Left cardiac atrium (tissue), 4 donors: ENCODE measurements at regions not wholly inside any gene's neighbourhood (a gene's known extent, or its start where the extent isn't known, plus 50 kb on each side); places are given as distances from the start of the nearest gene placed in this dataset.
A peak's percentile ranks its signal among the peaks of the same experiment; 100 is the strongest.
"Not testable (repeated sequence)": the region's sequence is repeated elsewhere in the genome, so short reads cannot be mapped to it uniquely, and the experiment has no call there.

ENCODE experiments used
- ATAC-seq, 2 donors: fragments of 200-7000 bp; cut with Tn5 transposase; one replicate each; pipeline ENCODE4 v1.9.1; 2020; ENCODE audit warnings: mild to moderate bottlenecking in 2 of 2, moderate library complexity in 2 of 2
- DNase-seq: peaks from one replicate; pipeline ENCODE4 v3.0.0-alpha.2; 2020
- intact Hi-C, 2 donors: fragments of 100-400 bp; cut with DNase I; formaldehyde crosslinking; loops; one replicate each; pipeline versions ENCODE4 v1.14.1 to v1.15.1; 2022 to 2023
- donor health status: DM: no; HTN: yes; CAD: no.
- donor health status: DM: no; HTN: yes; CAD: no; lungs with severe emphysema.
- donor health status: DM: yes; HTN: yes; CAD: no.
- donor health status: Dilated cardiomyopathy.

DNA sequence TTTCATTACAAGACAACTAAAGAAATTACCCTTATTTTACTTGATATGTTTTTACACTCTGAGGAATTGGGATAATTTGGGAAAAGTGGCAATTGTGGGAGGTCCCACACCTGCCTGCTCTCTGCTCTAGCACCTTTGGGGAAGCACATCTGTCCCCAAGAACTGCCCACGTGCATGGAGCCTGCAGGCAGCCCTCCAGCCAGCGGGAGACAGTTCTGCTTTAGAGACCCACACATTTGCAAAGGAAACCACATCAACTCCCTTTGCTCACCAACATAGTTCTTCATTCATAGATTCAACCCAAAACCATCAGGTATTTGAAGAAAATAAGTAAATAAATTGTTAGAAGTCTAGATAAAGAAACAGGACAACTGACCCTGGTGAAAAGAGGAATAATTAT, 239.9 kb upstream of the ID2 start:
- ATAC-seq (no peak), DNase-seq (no peak)
- intact Hi-C loops, result no loop called here

- no peak for ATAC-seq
- DNase-seq, result no peak
- intact Hi-C loops, result no loop called here
Measured at GRCh38 chr2:8442833-8443486, 238.9 kb upstream of the ID2 start.

GRCh38 chr2:8445580-8445979, 236.3 kb upstream of the ID2 start:
- ATAC-seq (no peak), DNase-seq (no peak)
- intact Hi-C loops, result no loop called here

DNA sequence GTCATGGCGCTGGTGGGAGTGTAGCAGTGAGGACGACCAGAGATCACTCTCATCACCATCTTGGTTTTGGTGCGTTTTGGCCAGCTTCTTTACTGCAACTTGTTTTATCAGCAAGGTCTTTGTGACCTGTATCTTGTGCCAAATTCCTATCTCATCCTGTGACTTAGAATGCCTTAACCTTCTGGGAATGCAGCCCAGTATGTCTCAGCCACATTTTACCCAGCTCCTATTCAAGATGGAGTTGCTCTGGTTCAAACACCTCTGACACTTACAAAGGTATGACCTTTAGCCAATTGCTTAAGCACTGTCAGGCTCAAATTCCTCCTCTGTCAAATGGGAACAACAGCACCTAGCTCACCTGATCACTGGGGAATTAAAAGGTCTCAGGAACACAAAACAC, 235.1 kb upstream of the ID2 start:
- ATAC-seq, DNase-seq, intact Hi-C loops: not testable (repeated sequence)

DNA sequence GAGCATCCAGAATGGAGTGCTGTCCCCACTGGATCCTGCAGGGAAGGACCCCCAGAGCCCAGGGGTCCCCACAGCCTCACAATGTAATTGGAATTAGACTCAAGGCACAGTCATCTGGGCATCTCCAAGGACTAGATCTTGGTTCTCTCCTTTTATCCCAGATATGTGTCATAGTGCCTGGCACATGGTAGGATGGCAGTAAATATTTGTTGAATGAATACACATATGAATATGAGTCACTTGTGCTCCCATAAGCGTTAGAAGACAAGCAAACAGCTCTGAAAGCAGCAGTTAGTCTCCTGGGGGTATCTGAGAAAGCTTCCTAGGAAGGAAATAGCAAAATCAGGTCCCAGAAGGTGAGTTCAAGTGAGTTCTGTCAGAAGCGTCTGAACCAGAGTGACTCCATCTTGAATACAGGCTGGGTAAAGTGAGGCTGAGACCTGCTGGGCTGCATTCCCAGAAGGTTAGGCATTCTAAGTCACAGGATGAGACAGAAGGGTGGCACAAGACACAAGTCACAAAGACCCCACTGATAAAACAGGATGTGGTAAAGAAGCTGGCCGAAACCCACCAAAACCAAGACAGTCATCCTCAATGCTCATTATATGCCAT, 234.1 kb upstream of the ID2 start:
- ATAC-seq (peak in 1 of 2 donors; percentile 53), DNase-seq (no peak)
- intact Hi-C loops, result no loop called here

DNA sequence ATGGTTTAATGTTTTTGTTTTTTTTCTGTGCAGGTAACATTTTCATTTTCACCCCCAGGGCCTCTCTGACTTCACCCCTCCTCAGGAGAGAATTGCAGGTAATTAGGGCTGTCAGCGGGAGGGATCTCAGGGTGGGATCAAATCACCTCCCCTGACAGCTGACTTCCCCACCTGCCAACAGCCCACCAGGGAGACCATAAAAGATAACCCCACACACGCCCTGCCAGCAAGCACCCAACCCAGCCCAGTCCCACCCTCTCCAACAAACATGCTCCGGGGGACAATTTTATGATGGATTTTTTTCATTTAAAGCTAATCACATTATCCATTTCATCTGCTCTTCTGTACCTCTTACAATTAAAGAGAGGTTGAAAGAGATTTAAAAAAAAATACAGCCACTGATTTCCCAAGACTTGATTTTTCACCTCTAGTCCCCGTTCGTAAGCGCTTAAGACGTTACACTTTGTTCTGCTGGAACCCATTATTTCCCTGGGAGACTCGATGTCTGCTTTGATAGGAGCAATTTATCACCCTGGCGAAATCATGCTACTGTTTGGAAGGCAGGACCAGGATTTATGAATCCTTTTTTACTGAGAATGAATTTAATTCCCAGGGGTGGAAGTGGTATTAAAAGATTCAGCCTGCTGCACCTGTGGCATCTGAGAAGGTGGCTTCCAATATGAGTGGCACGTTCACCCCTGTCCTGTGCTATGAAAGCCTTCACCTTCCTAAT, 232.9 kb upstream of the ID2 start:
- DNase-seq (no peak), ATAC-seq (no peak)
- intact Hi-C loops, result no loop called here

- DNase-seq, result no peak
- ATAC-seq, result no peak
- intact Hi-C loops, result no loop called here
Measured at GRCh38 chr2:8451273-8451672, 230.6 kb upstream of the ID2 start.

GRCh38 chr2:8452296-8452695, 229.6 kb upstream of the ID2 start:
- DNase-seq, result no peak
- intact Hi-C loops, result no loop called here
- ATAC-seq, result no peak

- intact Hi-C loops, result no loop called here
- ATAC-seq (peak; percentile 13 to 28), DNase-seq (no peak)
Measured at GRCh38 chr2:8452979-8453903, 228.6 kb upstream of the ID2 start.

- peak in 1 of 2 donors; percentile 28 for ATAC-seq
Measured at GRCh38 chr2:8453904-8454302, 228.0 kb upstream of the ID2 start.

DNA sequence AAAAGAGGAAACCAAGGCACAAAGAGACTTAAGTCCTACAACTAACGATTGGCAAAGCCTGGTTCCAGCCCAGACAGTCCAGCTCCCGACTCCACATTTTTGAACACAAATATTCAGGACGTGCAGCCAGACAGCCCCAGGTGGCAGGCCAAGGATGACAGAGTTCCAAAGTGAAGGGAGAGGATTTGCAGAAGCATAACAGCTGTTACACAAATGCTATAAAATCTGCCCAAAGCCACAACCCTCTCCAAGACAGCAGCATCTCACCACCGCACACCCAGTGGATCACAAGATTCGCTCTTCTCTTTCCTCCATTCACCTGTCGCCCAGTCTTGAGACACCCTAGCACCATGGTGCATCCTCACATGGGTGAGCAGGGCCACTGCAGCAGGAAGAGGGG, 227.1 kb upstream of the ID2 start:
- intact Hi-C loops, result no loop called here
- DNase-seq (no peak), ATAC-seq (peak in 1 of 2 donors; percentile 56)

More at GRCh38 chr2:8453904-8454302, 228.0 kb upstream of the ID2 start:
- intact Hi-C loops, result no loop called here
- peak; percentile 56 for DNase-seq

DNA sequence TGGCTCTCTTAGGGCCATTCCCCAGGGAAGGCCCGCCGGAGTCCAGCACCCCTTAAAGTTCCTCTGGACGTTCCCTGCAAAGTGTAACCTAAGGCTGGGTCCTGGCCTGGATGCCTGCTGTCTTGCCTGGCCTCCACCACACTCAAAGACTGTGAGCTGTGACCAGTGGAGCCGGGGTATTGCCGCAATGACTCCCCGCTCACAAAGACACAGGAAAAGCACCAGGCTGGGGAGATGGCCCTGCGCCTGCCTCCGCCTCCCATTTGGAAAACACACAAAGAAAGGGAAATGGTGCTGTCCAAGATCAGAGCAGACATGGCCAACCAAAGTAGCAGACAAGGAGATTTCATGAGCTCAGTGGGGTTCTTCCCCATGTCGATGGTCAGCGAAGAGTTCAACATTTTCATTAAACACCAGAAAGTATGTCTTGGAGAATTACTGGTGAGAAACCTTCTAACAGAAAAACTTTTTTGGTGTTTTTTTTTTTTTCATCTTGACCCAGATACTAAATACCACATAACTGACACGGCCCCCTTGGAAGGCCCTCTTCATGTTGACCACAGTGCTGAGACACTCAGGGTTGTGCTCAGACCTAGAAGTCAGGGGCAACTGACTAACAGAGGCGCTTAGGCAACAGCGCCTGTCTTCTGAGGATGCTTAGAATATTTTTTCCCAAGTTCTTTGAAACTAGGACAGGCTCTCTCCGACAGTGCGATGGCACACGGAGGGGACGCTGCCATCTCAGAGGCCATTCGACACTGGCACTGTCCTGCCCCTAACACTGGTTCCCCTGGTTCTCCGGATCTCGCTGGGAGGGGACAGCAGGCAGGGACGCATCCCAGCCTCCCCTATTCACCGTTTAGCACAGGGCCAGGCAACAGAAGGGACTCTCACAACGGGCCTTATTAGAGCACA, 226.4 kb upstream of the ID2 start:
- intact Hi-C loops, result no loop called here
- DNase-seq (peak; percentile 61), ATAC-seq (peak; percentile 48 to 53)

GRCh38 chr2:8456151-8457091, 225.4 kb upstream of the ID2 start:
- peak in 1 of 2 donors; percentile 9 for ATAC-seq
- intact Hi-C loops, result no loop called here
- no peak for DNase-seq

- intact Hi-C loops, result no loop called here
- ATAC-seq, result peak; percentile 17 to 35
- no peak for DNase-seq
Measured at GRCh38 chr2:8457092-8457481, 224.8 kb upstream of the ID2 start.

GRCh38 chr2:8457699-8458502, 224.0 kb upstream of the ID2 start:
- intact Hi-C loops, result no loop called here
- no peak for ATAC-seq
- DNase-seq, result no peak
